H9 (cell line): ENCODE measurements at regions not wholly inside any gene's neighbourhood (a gene's known extent, or its start where the extent isn't known, plus 50 kb on each side); places are given as distances from the start of the nearest gene placed in this dataset.

Experiments used
- DNase-seq: peaks from one replicate; pipeline ENCODE4 v3.0.0-alpha.2; 2017
- H2AFZ ChIP-seq: one replicate; pipeline ENCODE4 v1.6.1; 2013; ENCODE audit warnings: mild to moderate bottlenecking, low read length, control low read depth, moderate library complexity
- H2AK5ac ChIP-seq: 2 replicates; pipeline ENCODE4 v1.6.1; 2013; ENCODE audit warnings: low read length, control low read depth, mixed read lengths; ENCODE audit not compliant: insufficient read length
- H2BK120ac ChIP-seq: one replicate; pipeline ENCODE4 v1.6.1; 2013; ENCODE audit warnings: low read depth, mild to moderate bottlenecking, low read length, control low read depth, inconsistent platforms; ENCODE audit not compliant: poor library complexity, severe bottlenecking
- H2BK12ac ChIP-seq: 2 replicates; pipeline ENCODE4 v1.6.1; 2013; ENCODE audit warnings: low read length, control low read depth, mixed read lengths, low read depth; ENCODE audit not compliant: insufficient read length
- H2BK15ac ChIP-seq: 2 replicates; pipeline ENCODE4 v1.6.1; 2013; ENCODE audit warnings: low read depth, low read length, control low read depth
- H2BK20ac ChIP-seq: one replicate; pipeline ENCODE4 v1.6.1; 2013; ENCODE audit warnings: low read depth, mild to moderate bottlenecking, low read length, control low read depth, inconsistent platforms; ENCODE audit not compliant: poor library complexity, severe bottlenecking
- H2BK5ac ChIP-seq: 2 replicates; pipeline ENCODE4 v1.6.1; 2013; ENCODE audit warnings: low read length, control low read depth, mixed read lengths; ENCODE audit not compliant: insufficient read length
- H3K14ac ChIP-seq: 2 replicates; pipeline ENCODE4 v1.6.1; 2013; ENCODE audit warnings: low read length, control low read depth; ENCODE audit not compliant: insufficient read depth
- H3K18ac ChIP-seq: 2 replicates; pipeline ENCODE4 v1.6.1; 2013; ENCODE audit warnings: low read depth, mild to moderate bottlenecking, mixed read lengths, low read length, control low read depth; ENCODE audit not compliant: insufficient read length
- H3K23ac ChIP-seq: 2 replicates; pipeline ENCODE4 v1.6.1; 2013; ENCODE audit warnings: low read length, control low read depth, mixed read lengths, low read depth; ENCODE audit not compliant: insufficient read length
- H3K23me2 ChIP-seq: 2 replicates; pipeline ENCODE4 v1.6.1; 2013; ENCODE audit warnings: low read depth, mild to moderate bottlenecking, mixed read lengths, low read length, control low read depth; ENCODE audit not compliant: insufficient read length, poor library complexity, severe bottlenecking
- H3K27ac ChIP-seq: 2 replicates; pipeline ENCODE4 v1.5.1; 2013; ENCODE audit warnings: low read length, control low read depth, mixed read lengths, low read depth; ENCODE audit not compliant: insufficient read length
- H3K27me3 ChIP-seq: 2 replicates; pipeline ENCODE4 v1.6.1; 2013; ENCODE audit warnings: low read length, control low read depth, inconsistent platforms; ENCODE audit not compliant: insufficient read depth
- H3K4ac ChIP-seq: 2 replicates; pipeline ENCODE4 v1.6.1; 2013; ENCODE audit warnings: low read depth, mild to moderate bottlenecking, control low read depth, inconsistent platforms, low read length, moderate library complexity
- H3K4me1 ChIP-seq: 2 replicates; pipeline ENCODE4 v1.6.1; 2013; ENCODE audit warnings: low read length, control low read depth, inconsistent platforms; ENCODE audit not compliant: insufficient read depth
- H3K4me2 ChIP-seq: 2 replicates; pipeline ENCODE4 v1.6.1; 2013; ENCODE audit warnings: low read length, control low read depth, mixed read lengths; ENCODE audit not compliant: insufficient read length, insufficient read depth
- H3K56ac ChIP-seq: 2 replicates; pipeline ENCODE4 v1.6.1; 2013; ENCODE audit warnings: low read depth, mild to moderate bottlenecking, mixed read lengths, low read length, control low read depth; ENCODE audit not compliant: insufficient read length
- H3K79me1 ChIP-seq: 2 replicates; pipeline ENCODE4 v1.6.1; 2013; ENCODE audit warnings: low read depth, mild to moderate bottlenecking, moderate library complexity, low read length, control low read depth, inconsistent platforms; ENCODE audit not compliant: insufficient read depth, poor library complexity, severe bottlenecking
- H3K79me2 ChIP-seq: 2 replicates; pipeline ENCODE4 v1.6.1; 2013; ENCODE audit warnings: low read length, control low read depth, inconsistent platforms; ENCODE audit not compliant: insufficient read depth
- H3K9ac ChIP-seq: 2 replicates; pipeline ENCODE4 v1.6.1; 2013; ENCODE audit warnings: low read length, control low read depth, mixed read lengths; ENCODE audit not compliant: insufficient read length; ENCODE audit errors: extremely low read depth
- H3K9me3 ChIP-seq: one replicate; pipeline ENCODE4 v1.6.1; 2013; ENCODE audit warnings: low read depth, low read length, inconsistent platforms; ENCODE audit not compliant: control insufficient read depth
- H3T11ph ChIP-seq: one replicate; pipeline ENCODE4 v1.6.1; 2013; ENCODE audit warnings: mild to moderate bottlenecking, low read length, control low read depth, inconsistent platforms
- H4K20me1 ChIP-seq: one replicate; pipeline ENCODE4 v1.6.1; 2013; ENCODE audit not compliant: control insufficient read depth, insufficient read length, insufficient read depth
- H4K5ac ChIP-seq: 2 replicates; pipeline ENCODE4 v1.6.1; 2013; ENCODE audit warnings: low read depth, mild to moderate bottlenecking, mixed read lengths, low read length, control low read depth; ENCODE audit not compliant: insufficient read length
- H4K8ac ChIP-seq: replicated peaks from 2 replicates; pipeline ENCODE4 v1.6.1; 2013; ENCODE audit warnings: low read length, control low read depth, mixed read lengths, low read depth; ENCODE audit not compliant: insufficient read length
- H4K91ac ChIP-seq: 2 replicates; pipeline ENCODE4 v1.6.1; 2013; ENCODE audit warnings: low read depth, mild to moderate bottlenecking, moderate library complexity, mixed read lengths, low read length, control low read depth; ENCODE audit not compliant: insufficient read length
- H3K27ac Mint-ChIP-seq, 3 experiments: 2 replicates in 2 of 3; 3 replicates in 1 of 3; pipeline ENCODE4 v1.8.0; 2020 to 2021; ENCODE audit warnings: mixed read lengths in 3 of 3, mild to moderate bottlenecking in 1 of 3, moderate library complexity in 1 of 3
- H3K27me3 Mint-ChIP-seq: 2 replicates; pipeline ENCODE4 v1.8.0; 2021; ENCODE audit warnings: low read depth, mild to moderate bottlenecking, moderate library complexity, mixed read lengths
- H3K36me3 Mint-ChIP-seq, 3 experiments: 2 replicates in 2 of 3; 3 replicates in 1 of 3; pipeline ENCODE4 v1.8.0; 2020 to 2021; ENCODE audit warnings: low read depth in 3 of 3, mixed read lengths in 3 of 3; ENCODE audit not compliant: insufficient read depth in 1 of 3
- H3K4me1 Mint-ChIP-seq, 2 experiments: 2 replicates each; pipeline ENCODE4 v1.8.0; 2020; ENCODE audit warnings: mixed read lengths in 2 of 2
- H3K4me3 Mint-ChIP-seq, 2 experiments: 2 replicates in 1 of 2; 3 replicates in 1 of 2; pipeline ENCODE4 v1.8.0; 2020 to 2021; ENCODE audit warnings: mild to moderate bottlenecking in 2 of 2, mixed read lengths in 2 of 2, moderate library complexity in 1 of 2
- H3K9me3 Mint-ChIP-seq, 2 experiments: 2 replicates in 1 of 2; 3 replicates in 1 of 2; pipeline ENCODE4 v1.8.0; 2020; ENCODE audit warnings: mild to moderate bottlenecking in 2 of 2, mixed read lengths in 2 of 2, moderate library complexity in 1 of 2
- CTCF ChIP-seq: fragments of 200-600 bp; sonication (generic); conservative IDR thresholded peaks from 3 replicates; pipeline ENCODE4 v1.8.0; 2021; ENCODE audit warnings: antibody characterized with exemption, mild to moderate bottlenecking
- WGBS: extraction: QIAGEN DNeasy Blood & Tissue Kit; methylation state at CpG from one replicate; pipeline ENCODE4 v1.1.7; 2013; ENCODE audit warnings: missing lambda C conversion rate, low lambda C conversion rate, mixed read lengths; ENCODE audit not compliant: insufficient read length; ENCODE audit errors: extremely low coverage; 5-methylcytosine and 5-hydroxymethylcytosine counted together

GRCh38 chr5:86760661-86761060 lies 142.9 kb downstream of the COX7C start:
- no peaks in the 10 kb centered on the region for H4K20me1 ChIP-seq
- no peak overlapping the region for H2AK5ac ChIP-seq
- H3K23me2 ChIP-seq, result no peaks in the 10 kb centered on the region
- no peak overlapping the region for H2BK20ac ChIP-seq
- H2BK12ac ChIP-seq, result no peak overlapping the region
- no peak overlapping the region for H3T11ph ChIP-seq
- H2AFZ ChIP-seq, result no peak overlapping the region
- no peak overlapping the region for H2BK15ac ChIP-seq
- H3K4me3 Mint-ChIP-seq, result no peak overlapping the region
- no peaks in the 10 kb centered on the region for H3K9me3 Mint-ChIP-seq
- no peak overlapping the region for H3K9ac ChIP-seq
- no peak overlapping the region for H2BK120ac ChIP-seq
- H3K4me2 ChIP-seq, result no peak overlapping the region
- H3K27ac ChIP-seq, result no peak overlapping the region
- H3K9me3 ChIP-seq, result no peaks in the 10 kb centered on the region
- H3K4me1 ChIP-seq, result no peaks in the 10 kb centered on the region
- WGBS, result no CpG with 5 or more reads among the region's 2 CpGs
- H3K79me1 ChIP-seq, result no peaks in the 10 kb centered on the region
- no peak overlapping the region for H4K8ac ChIP-seq
- no peaks in the 10 kb centered on the region for H3K27me3 ChIP-seq
- DNase-seq, result no peak
- H3K4me1 Mint-ChIP-seq, result peaks cover 15 to 32% of the 10 kb centered on the region in 2 experiments
- H3K18ac ChIP-seq, result no peak overlapping the region
- H2BK5ac ChIP-seq, result no peak overlapping the region
- no peak for TF ChIP-seq CTCF
- no peaks in the 10 kb centered on the region for H3K27me3 Mint-ChIP-seq
- no peak overlapping the region for H3K23ac ChIP-seq
- H4K5ac ChIP-seq, result no peak overlapping the region
- H3K27ac Mint-ChIP-seq, result no peak overlapping the region
- H3K36me3 Mint-ChIP-seq, result peaks cover 0 to 4% (median 0%) of the 10 kb centered on the region in 3 experiments; a peak in 3 of 7 replicates
- no peak overlapping the region for H3K4ac ChIP-seq
- no peaks in the 10 kb centered on the region for H3K79me2 ChIP-seq
- H4K91ac ChIP-seq, result no peak overlapping the region
- H3K56ac ChIP-seq, result no peak overlapping the region
- H3K14ac ChIP-seq, result no peak overlapping the region
